ENCODE measurements at regions not wholly inside any gene's neighbourhood (a gene's known extent, or its start where the extent isn't known, plus 50 kb on each side); places are given as distances from the start of the nearest gene placed in this dataset.

DNA sequence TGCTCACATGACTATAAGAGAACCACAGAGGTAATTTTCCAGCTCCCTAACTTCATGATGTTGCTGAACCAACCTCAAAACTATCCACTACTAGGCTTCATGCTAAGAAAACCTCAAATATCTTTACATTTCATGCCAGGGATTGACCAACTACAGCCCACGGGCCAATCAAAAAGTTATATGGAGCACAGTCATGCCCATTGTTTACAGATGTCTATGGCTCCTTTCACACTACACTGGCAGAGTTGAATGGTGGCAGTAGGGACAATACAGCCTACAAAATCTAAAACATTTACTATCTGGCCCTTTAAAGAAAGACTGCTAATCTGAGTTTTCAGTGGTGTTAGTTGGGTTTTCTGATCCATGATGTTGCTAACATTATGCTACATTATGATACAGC, 154.8 kb downstream of the TM2D1 start:
- TF ChIP-seq, protein P1, sequence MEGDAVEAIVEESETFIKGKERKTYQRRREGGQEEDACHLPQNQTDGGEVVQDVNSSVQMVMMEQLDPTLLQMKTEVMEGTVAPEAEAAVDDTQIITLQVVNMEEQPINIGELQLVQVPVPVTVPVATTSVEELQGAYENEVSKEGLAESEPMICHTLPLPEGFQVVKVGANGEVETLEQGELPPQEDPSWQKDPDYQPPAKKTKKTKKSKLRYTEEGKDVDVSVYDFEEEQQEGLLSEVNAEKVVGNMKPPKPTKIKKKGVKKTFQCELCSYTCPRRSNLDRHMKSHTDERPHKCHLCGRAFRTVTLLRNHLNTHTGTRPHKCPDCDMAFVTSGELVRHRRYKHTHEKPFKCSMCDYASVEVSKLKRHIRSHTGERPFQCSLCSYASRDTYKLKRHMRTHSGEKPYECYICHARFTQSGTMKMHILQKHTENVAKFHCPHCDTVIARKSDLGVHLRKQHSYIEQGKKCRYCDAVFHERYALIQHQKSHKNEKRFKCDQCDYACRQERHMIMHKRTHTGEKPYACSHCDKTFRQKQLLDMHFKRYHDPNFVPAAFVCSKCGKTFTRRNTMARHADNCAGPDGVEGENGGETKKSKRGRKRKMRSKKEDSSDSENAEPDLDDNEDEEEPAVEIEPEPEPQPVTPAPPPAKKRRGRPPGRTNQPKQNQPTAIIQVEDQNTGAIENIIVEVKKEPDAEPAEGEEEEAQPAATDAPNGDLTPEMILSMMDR (IDR thresholded peaks at IDR 0.05; ENCODE audit: insufficient read depth, low read depth, low read length), result no peak
- TF ChIP-seq EZH2 (IDR thresholded peaks at IDR 0.05; ENCODE audit: insufficient read depth, low read length), result no peak
